Neural cell (in vitro differentiated cells): ENCODE measurements at regions not wholly inside any gene's neighbourhood (a gene's known extent, or its start where the extent isn't known, plus 50 kb on each side); places are given as distances from the start of the nearest gene placed in this dataset.

Experiments used
- EZH2 ChIP-seq: fragments of 200-600, 300-800 bp; shearing (Covaris generic), sonication (generic); IDR thresholded peaks from 2 replicates; pipeline ENCODE4 v1.6.1; 2014; ENCODE audit warnings: antibody characterized with exemption, low read length, borderline replicate concordance, mild to moderate bottlenecking; ENCODE audit not compliant: insufficient read depth, poor library complexity, severe bottlenecking
- POLR2AphosphoS5 ChIP-seq: IDR thresholded peaks from 2 replicates; pipeline ENCODE4 v1.6.1; 2012
- SMC3 ChIP-seq: fragments of 450-650 bp; conservative IDR thresholded peaks from 2 replicates; pipeline ENCODE4 v1.6.1; 2014; ENCODE audit warnings: antibody characterized with exemption, mild to moderate bottlenecking, moderate library complexity; ENCODE audit not compliant: poor library complexity
- TF ChIP-seq, protein P1 (sequence below): fragments of 450-650 bp; IDR thresholded peaks from 2 replicates; pipeline ENCODE4 v1.5.1; 2014; ENCODE audit warnings: antibody characterized with exemption, mild to moderate bottlenecking, moderate library complexity; ENCODE audit not compliant: poor library complexity, severe bottlenecking

DNA sequence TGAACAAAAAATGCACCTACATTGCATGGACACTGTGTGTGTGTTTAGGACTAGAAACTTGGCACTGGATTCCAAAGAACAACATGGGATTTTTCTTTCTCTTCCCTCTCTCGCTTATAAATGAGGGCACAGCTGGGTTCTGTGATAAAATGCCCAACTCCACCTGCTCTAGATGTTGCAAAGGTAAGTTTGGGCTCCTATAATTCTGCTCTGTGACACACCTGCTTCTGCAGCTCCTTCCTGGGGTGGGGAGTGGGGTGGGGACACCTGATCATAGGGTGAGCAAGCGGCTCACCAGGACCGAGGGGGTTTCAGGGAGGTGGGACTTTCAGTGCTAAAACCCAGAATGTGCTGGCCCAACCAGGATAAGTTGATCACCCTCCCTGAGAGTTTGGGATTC is 104.3 kb downstream of the AXIN2 start:
- TF ChIP-seq EZH2 (no peak), POLR2AphosphoS5 (no peak), SMC3 (no peak)
- TF ChIP-seq, protein P1, sequence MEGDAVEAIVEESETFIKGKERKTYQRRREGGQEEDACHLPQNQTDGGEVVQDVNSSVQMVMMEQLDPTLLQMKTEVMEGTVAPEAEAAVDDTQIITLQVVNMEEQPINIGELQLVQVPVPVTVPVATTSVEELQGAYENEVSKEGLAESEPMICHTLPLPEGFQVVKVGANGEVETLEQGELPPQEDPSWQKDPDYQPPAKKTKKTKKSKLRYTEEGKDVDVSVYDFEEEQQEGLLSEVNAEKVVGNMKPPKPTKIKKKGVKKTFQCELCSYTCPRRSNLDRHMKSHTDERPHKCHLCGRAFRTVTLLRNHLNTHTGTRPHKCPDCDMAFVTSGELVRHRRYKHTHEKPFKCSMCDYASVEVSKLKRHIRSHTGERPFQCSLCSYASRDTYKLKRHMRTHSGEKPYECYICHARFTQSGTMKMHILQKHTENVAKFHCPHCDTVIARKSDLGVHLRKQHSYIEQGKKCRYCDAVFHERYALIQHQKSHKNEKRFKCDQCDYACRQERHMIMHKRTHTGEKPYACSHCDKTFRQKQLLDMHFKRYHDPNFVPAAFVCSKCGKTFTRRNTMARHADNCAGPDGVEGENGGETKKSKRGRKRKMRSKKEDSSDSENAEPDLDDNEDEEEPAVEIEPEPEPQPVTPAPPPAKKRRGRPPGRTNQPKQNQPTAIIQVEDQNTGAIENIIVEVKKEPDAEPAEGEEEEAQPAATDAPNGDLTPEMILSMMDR: no peak
